Hematopoietic multipotent progenitor cell treated with erythropoietin and hydrocortisone succinate and interleukin-3 and kit ligand, for 17 days (in vitro differentiated cells): ENCODE measurements at regions not wholly inside any gene's neighbourhood (a gene's known extent, or its start where the extent isn't known, plus 50 kb on each side); places are given as distances from the start of the nearest gene placed in this dataset.
A peak's percentile ranks its signal among the peaks of the same experiment; 100 is the strongest.

ENCODE experiments used
- DNase-seq: peaks from one replicate; pipeline ENCODE4 v3.0.0-alpha.2; 2015; ENCODE audit warnings: low spot score

- DNase-seq: no peak
These were observed 67.5 kb upstream of the THY1 start for GRCh38 chr11:119490253-119491006.

- DNase-seq: no peak
These were observed 66.1 kb upstream of the THY1 start for GRCh38 chr11:119489087-119489486.

- DNase-seq: no peak
These were observed 65.5 kb upstream of the THY1 start for GRCh38 chr11:119488256-119488995.

GRCh38 chr11:119486691-119487259, 63.8 kb upstream of the THY1 start:
- no peak for DNase-seq

GRCh38 chr11:119486016-119486415, 63.0 kb upstream of the THY1 start:
- no peak for DNase-seq

- no peak for DNase-seq
These were observed 62.0 kb upstream of the THY1 start for GRCh38 chr11:119484741-119485605.

- no peak for DNase-seq
These were observed 61.0 kb upstream of the THY1 start for GRCh38 chr11:119483881-119484371.

GRCh38 chr11:119483341-119483880, 60.4 kb upstream of the THY1 start:
- no peak for DNase-seq

- no peak for DNase-seq
These were observed 59.6 kb upstream of the THY1 start for GRCh38 chr11:119482521-119483011.

GRCh38 chr11:119481667-119482400, 58.9 kb upstream of the THY1 start:
- no peak for DNase-seq

GRCh38 chr11:119481021-119481666, 58.2 kb upstream of the THY1 start:
- DNase-seq: peak; percentile 47

- DNase-seq: no peak
These were observed 57.5 kb upstream of the THY1 start for GRCh38 chr11:119480380-119481020.

- DNase-seq: no peak
These were observed 56.8 kb upstream of the THY1 start for GRCh38 chr11:119479685-119480275.

GRCh38 chr11:119478711-119479285, 55.8 kb upstream of the THY1 start:
- no peak for DNase-seq

- DNase-seq: no peak
These were observed 53.8 kb upstream of the THY1 start for GRCh38 chr11:119476666-119477331.

- no peak for DNase-seq
These were observed 53.1 kb upstream of the THY1 start for GRCh38 chr11:119476038-119476437.

- DNase-seq: peak; percentile 24
These were observed 52.0 kb upstream of the THY1 start for GRCh38 chr11:119474682-119475596.
